Suprapubic skin (tissue), 3 donors: ENCODE measurements at regions not wholly inside any gene's neighbourhood (a gene's known extent, or its start where the extent isn't known, plus 50 kb on each side); places are given as distances from the start of the nearest gene placed in this dataset.

Source experiments
- POLR2AphosphoS5 ChIP-seq, 3 donors: sonication (generic); formaldehyde crosslinking; IDR thresholded peaks; one replicate each; pipeline ENCODE4 v1.6.1; 2017; ENCODE audit warnings: antibody characterized with exemption in 3 of 3
- TF ChIP-seq, protein P1 (sequence below), 2 donors: fragments of 200-600 bp in 1 of 2; fragments of 450-650 bp in 1 of 2; sonication (generic) in 1 of 2; IDR thresholded peaks; one replicate each; pipeline ENCODE4 v1.5.1; 2016 to 2019; ENCODE audit warnings: antibody characterized with exemption in 2 of 2, mild to moderate bottlenecking in 1 of 2, moderate library complexity in 1 of 2

DNA sequence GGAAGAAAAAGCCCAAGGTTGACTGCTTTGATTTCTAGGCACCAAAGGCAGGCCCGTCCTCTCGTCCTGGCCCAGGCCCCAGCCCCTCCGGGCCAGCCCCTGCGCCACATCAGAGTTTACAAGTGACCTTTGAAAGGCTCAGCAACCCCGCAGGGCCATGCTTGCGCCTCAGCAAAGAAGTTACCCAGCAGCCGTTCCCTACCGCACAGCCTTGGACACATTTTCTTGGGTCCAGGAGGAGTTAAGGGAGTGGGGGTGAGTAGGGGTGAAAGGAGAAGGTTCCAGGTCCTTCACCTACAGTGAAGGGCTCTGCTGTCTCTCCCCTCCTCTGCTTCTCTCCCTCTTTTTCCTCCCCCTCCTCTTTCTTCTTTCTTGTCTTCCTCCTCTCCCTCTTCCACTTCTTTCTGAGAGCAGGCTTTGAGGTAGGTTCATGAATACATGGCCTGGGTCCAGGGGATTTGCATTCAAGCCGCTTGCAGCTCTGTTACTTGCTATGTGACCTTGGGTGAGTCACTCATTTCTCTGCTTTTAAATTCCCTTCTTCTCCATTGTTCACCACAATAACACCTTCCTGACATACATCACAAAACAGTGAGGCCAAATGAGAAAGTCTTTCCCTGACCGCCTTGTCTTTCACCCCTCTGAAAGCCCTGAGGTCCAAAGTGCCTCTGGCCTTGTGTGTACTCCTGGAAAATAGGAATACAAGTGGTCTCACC is 223.3 kb upstream of the TPRG1 start:
- TF ChIP-seq, protein P1, sequence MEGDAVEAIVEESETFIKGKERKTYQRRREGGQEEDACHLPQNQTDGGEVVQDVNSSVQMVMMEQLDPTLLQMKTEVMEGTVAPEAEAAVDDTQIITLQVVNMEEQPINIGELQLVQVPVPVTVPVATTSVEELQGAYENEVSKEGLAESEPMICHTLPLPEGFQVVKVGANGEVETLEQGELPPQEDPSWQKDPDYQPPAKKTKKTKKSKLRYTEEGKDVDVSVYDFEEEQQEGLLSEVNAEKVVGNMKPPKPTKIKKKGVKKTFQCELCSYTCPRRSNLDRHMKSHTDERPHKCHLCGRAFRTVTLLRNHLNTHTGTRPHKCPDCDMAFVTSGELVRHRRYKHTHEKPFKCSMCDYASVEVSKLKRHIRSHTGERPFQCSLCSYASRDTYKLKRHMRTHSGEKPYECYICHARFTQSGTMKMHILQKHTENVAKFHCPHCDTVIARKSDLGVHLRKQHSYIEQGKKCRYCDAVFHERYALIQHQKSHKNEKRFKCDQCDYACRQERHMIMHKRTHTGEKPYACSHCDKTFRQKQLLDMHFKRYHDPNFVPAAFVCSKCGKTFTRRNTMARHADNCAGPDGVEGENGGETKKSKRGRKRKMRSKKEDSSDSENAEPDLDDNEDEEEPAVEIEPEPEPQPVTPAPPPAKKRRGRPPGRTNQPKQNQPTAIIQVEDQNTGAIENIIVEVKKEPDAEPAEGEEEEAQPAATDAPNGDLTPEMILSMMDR (IDR thresholded peaks at IDR 0.05) = no peak
- peak in 1 of 3 donors; percentile 2 for TF ChIP-seq POLR2AphosphoS5 (IDR thresholded peaks at IDR 0.05)
